Left colon (tissue), 2 donors: ENCODE measurements at regions not wholly inside any gene's neighbourhood (a gene's known extent, or its start where the extent isn't known, plus 50 kb on each side); places are given as distances from the start of the nearest gene placed in this dataset.
"Not testable (repeated sequence)": the region's sequence is repeated elsewhere in the genome, so short reads cannot be mapped to it uniquely, and the experiment has no call there.

Experiments used
- ATAC-seq: fragments of 200-7000 bp; cut with Tn5 transposase; one replicate; pipeline ENCODE4 v1.9.1; 2020; ENCODE audit warnings: mild to moderate bottlenecking, moderate library complexity
- DNase-seq, 2 donors: peaks; one replicate each; pipeline ENCODE4 v3.0.0-alpha.2; 2020
- intact Hi-C, 2 donors: fragments of 100-400 bp; cut with DNase I in 1 of 2; cut with micrococcal nuclease in 1 of 2; formaldehyde crosslinking; loops; one replicate each; pipeline versions ENCODE4 v1.11.2 to v1.14.0; 2022; cut with DNase I, micrococcal nuclease
- donor health status: DM: no; HTN: no; CAD: no.
- donor health status: DM: yes; HTN: yes; CAD: no.

- ATAC-seq (no peak), DNase-seq (no peak)
- intact Hi-C loops = no loop called here
Observed at GRCh38 chr1:191508239-191508638, 650.0 kb upstream of the RGS18 start.

- DNase-seq, intact Hi-C loops, ATAC-seq: not testable (repeated sequence)
Observed at GRCh38 chr1:191511480-191511879, 646.8 kb upstream of the RGS18 start.

- DNase-seq (no peak), ATAC-seq (no peak)
- intact Hi-C loops = no loop called here
Observed at GRCh38 chr1:191517826-191518225, 640.4 kb upstream of the RGS18 start.

- DNase-seq (no peak), ATAC-seq (no peak)
- intact Hi-C loops = no loop called here
Observed at GRCh38 chr1:191519519-191519918, 638.7 kb upstream of the RGS18 start.

- ATAC-seq (no peak), DNase-seq (no peak)
- intact Hi-C loops = no loop called here
Observed at GRCh38 chr1:191520345-191520744, 637.9 kb upstream of the RGS18 start.

GRCh38 chr1:191525944-191526343 is 632.3 kb upstream of the RGS18 start:
- DNase-seq, ATAC-seq, intact Hi-C loops: not testable (repeated sequence)

- no peak for ATAC-seq
Observed at GRCh38 chr1:191528275-191528674, 630.0 kb upstream of the RGS18 start.

GRCh38 chr1:191530928-191531327 is 627.3 kb upstream of the RGS18 start:
- ATAC-seq = no peak
- no peak for DNase-seq
- intact Hi-C loops = no loop called here

More at GRCh38 chr1:191528275-191528674, 630.0 kb upstream of the RGS18 start:
- no peak for DNase-seq
- intact Hi-C loops = no loop called here

- no peak for DNase-seq
- no peak for ATAC-seq
- intact Hi-C loops = no loop called here
Observed at GRCh38 chr1:191533254-191533653, 625.0 kb upstream of the RGS18 start.

- no peak for DNase-seq
- intact Hi-C loops = no loop called here
- no peak for ATAC-seq
Observed at GRCh38 chr1:191536791-191537429, 621.4 kb upstream of the RGS18 start.

GRCh38 chr1:191541758-191542157 is 616.5 kb upstream of the RGS18 start:
- ATAC-seq (no peak), DNase-seq (no peak)
- intact Hi-C loops = no loop called here

GRCh38 chr1:191542444-191542843 is 615.8 kb upstream of the RGS18 start:
- intact Hi-C loops = no loop called here
- ATAC-seq (no peak), DNase-seq (no peak)

- ATAC-seq (no peak), DNase-seq (no peak)
- intact Hi-C loops = no loop called here
Observed at GRCh38 chr1:191546803-191547202, 611.5 kb upstream of the RGS18 start.

- DNase-seq (no peak), ATAC-seq (no peak)
- intact Hi-C loops = no loop called here
Observed at GRCh38 chr1:191551019-191551418, 607.2 kb upstream of the RGS18 start.

- no peak for ATAC-seq
- no peak for DNase-seq
- intact Hi-C loops = no loop called here
Observed at GRCh38 chr1:191558379-191558778, 599.9 kb upstream of the RGS18 start.

- ATAC-seq (no peak), DNase-seq (no peak)
- intact Hi-C loops = no loop called here
Observed at GRCh38 chr1:191561276-191561675, 597.0 kb upstream of the RGS18 start.

GRCh38 chr1:191564275-191564674 is 594.0 kb upstream of the RGS18 start:
- intact Hi-C loops = no loop called here
- DNase-seq (no peak), ATAC-seq (no peak)

GRCh38 chr1:191572479-191572878 is 585.8 kb upstream of the RGS18 start:
- intact Hi-C loops = no loop called here
- no peak for DNase-seq
- no peak for ATAC-seq

GRCh38 chr1:191575180-191575579 is 583.1 kb upstream of the RGS18 start:
- ATAC-seq = no peak
- no peak for DNase-seq
- intact Hi-C loops = no loop called here

- DNase-seq (no peak), ATAC-seq (no peak)
- intact Hi-C loops = no loop called here
Observed at GRCh38 chr1:191575746-191576145, 582.5 kb upstream of the RGS18 start.

- ATAC-seq = no peak
- intact Hi-C loops = no loop called here
- DNase-seq = no peak
Observed at GRCh38 chr1:191577213-191577612, 581.0 kb upstream of the RGS18 start.
